Neural cell (in vitro differentiated cells): ENCODE measurements at regions not wholly inside any gene's neighbourhood (a gene's known extent, or its start where the extent isn't known, plus 50 kb on each side); places are given as distances from the start of the nearest gene placed in this dataset.

Source experiments
- H2AFZ ChIP-seq: fragments of 200-600, 300-800 bp; sonication (generic), shearing (Covaris generic); 2 replicates; pipeline ENCODE4 v1.6.0; 2014; ENCODE audit warnings: low read depth, mild to moderate bottlenecking, antibody characterized with exemption, low read length, moderate library complexity
- H3F3A ChIP-seq: fragments of 200-600 bp; shearing (Covaris generic); 2 replicates; pipeline ENCODE4 v1.6.1; 2016; ENCODE audit warnings: mild to moderate bottlenecking, moderate library complexity, mixed read lengths, antibody characterized with exemption, low read length; ENCODE audit not compliant: insufficient read depth, poor library complexity, severe bottlenecking
- H3K27ac ChIP-seq: fragments of 200-600, 300-800 bp; sonication (generic), shearing (Covaris generic); 2 replicates; pipeline ENCODE4 v1.5.1; 2014; ENCODE audit warnings: mild to moderate bottlenecking, low read length, moderate library complexity
- H3K27me3 ChIP-seq: fragments of 300-800, 200-600 bp; sonication (generic), shearing (Covaris generic); 2 replicates; pipeline ENCODE4 v1.6.0; 2014; ENCODE audit warnings: mild to moderate bottlenecking, low read depth, low read length, moderate library complexity; ENCODE audit not compliant: insufficient read depth
- H3K36me3 ChIP-seq: fragments of 300-800, 200-600 bp; sonication (generic), shearing (Covaris generic); 2 replicates; pipeline ENCODE4 v1.5.1; 2014; ENCODE audit warnings: mild to moderate bottlenecking, antibody characterized with exemption, low read length, moderate library complexity; ENCODE audit not compliant: insufficient read depth
- H3K4me2 ChIP-seq: fragments of 300-800, 200-600 bp; sonication (generic), shearing (Covaris generic); 2 replicates; pipeline ENCODE4 v1.6.0; 2014; ENCODE audit warnings: mild to moderate bottlenecking, low read length
- H3K4me3 ChIP-seq: fragments of 300-800, 200-600 bp; sonication (generic), shearing (Covaris generic); 2 replicates; pipeline ENCODE4 v1.5.1; 2014; ENCODE audit warnings: mild to moderate bottlenecking, low read length, moderate library complexity
- H3K79me2 ChIP-seq: fragments of 200-600 bp; shearing (Covaris generic); replicated peaks from 2 replicates; pipeline ENCODE4 v1.6.0; 2014; ENCODE audit warnings: mild to moderate bottlenecking, low read length, moderate library complexity; ENCODE audit not compliant: insufficient read depth
- H3K9ac ChIP-seq: fragments of 300-800, 200-600 bp; sonication (generic), shearing (Covaris generic); 2 replicates; pipeline ENCODE4 v1.6.1; 2016; ENCODE audit warnings: mild to moderate bottlenecking, low read length, mixed read lengths
- H3K9me2 ChIP-seq: fragments of 200-600 bp; shearing (Covaris generic); 2 replicates; pipeline ENCODE4 v1.6.1; 2016; ENCODE audit warnings: mild to moderate bottlenecking, low read length, mixed read lengths; ENCODE audit not compliant: insufficient read depth
- H3K9me3 ChIP-seq: fragments of 200-600, 300-800 bp; sonication (generic), shearing (Covaris generic); 2 replicates; pipeline ENCODE4 v1.6.1; 2016; ENCODE audit warnings: mild to moderate bottlenecking, mixed run types, low read length, moderate library complexity, mixed read lengths
- H4K20me1 ChIP-seq: fragments of 200-600 bp; shearing (Covaris generic); 2 replicates; pipeline ENCODE4 v1.6.1; 2016; ENCODE audit warnings: mild to moderate bottlenecking, mixed run types; ENCODE audit not compliant: insufficient read depth
- CTCF ChIP-seq: fragments of 450-650 bp; IDR thresholded peaks from 2 replicates; pipeline ENCODE4 v1.5.1; 2014; ENCODE audit warnings: antibody characterized with exemption, mild to moderate bottlenecking, moderate library complexity; ENCODE audit not compliant: poor library complexity, severe bottlenecking
- EP300 ChIP-seq: fragments of 450-650 bp; conservative IDR thresholded peaks from 2 replicates; pipeline ENCODE4 v1.6.1; 2014; ENCODE audit warnings: antibody characterized with exemption, mild to moderate bottlenecking, moderate library complexity; ENCODE audit not compliant: poor library complexity, severe bottlenecking
- EZH2 ChIP-seq: fragments of 200-600, 300-800 bp; shearing (Covaris generic), sonication (generic); IDR thresholded peaks from 2 replicates; pipeline ENCODE4 v1.6.1; 2014; ENCODE audit warnings: antibody characterized with exemption, low read length, borderline replicate concordance, mild to moderate bottlenecking; ENCODE audit not compliant: insufficient read depth, poor library complexity, severe bottlenecking
- MXI1 ChIP-seq: fragments of 450-650 bp; conservative IDR thresholded peaks from 2 replicates; pipeline ENCODE4 v1.6.1; 2014; ENCODE audit warnings: antibody characterized with exemption, mild to moderate bottlenecking; ENCODE audit not compliant: poor library complexity, severe bottlenecking
- POLR2AphosphoS5 ChIP-seq: IDR thresholded peaks from 2 replicates; pipeline ENCODE4 v1.6.1; 2012
- RAD21 ChIP-seq: fragments of 450-650 bp; conservative IDR thresholded peaks from 2 replicates; pipeline ENCODE4 v1.6.1; 2014; ENCODE audit warnings: antibody characterized with exemption, mild to moderate bottlenecking, moderate library complexity
- REST ChIP-seq: IDR thresholded peaks from 2 replicates; pipeline ENCODE4 v1.6.1; 2012; ENCODE audit warnings: borderline replicate concordance
- SMC3 ChIP-seq: fragments of 450-650 bp; conservative IDR thresholded peaks from 2 replicates; pipeline ENCODE4 v1.6.1; 2014; ENCODE audit warnings: antibody characterized with exemption, mild to moderate bottlenecking, moderate library complexity; ENCODE audit not compliant: poor library complexity
- TAF1 ChIP-seq: IDR thresholded peaks from 2 replicates; pipeline ENCODE4 v1.6.1; 2012; ENCODE audit warnings: low read depth

- Histone ChIP-seq H3K27me3 (no peaks in the 10 kb centered on the region), H3K9me3 (no peaks in the 10 kb centered on the region), H3F3A (no peaks in the 10 kb centered on the region), H4K20me1 (no peaks in the 10 kb centered on the region), H3K4me3 (no peak overlapping the region), H3K9me2 (no peaks in the 10 kb centered on the region), H3K9ac (no peak overlapping the region), H3K36me3 (no peaks in the 10 kb centered on the region), H3K79me2 (no peaks in the 10 kb centered on the region), H3K4me2 (no peak overlapping the region), H2AFZ (no peak overlapping the region), H3K27ac (no peak overlapping the region)
- no peak for TF ChIP-seq EP300
- TF ChIP-seq MXI1: no peak
- TF ChIP-seq CTCF: no peak
- TF ChIP-seq EZH2: no peak
- TF ChIP-seq POLR2AphosphoS5: no peak
Observed at GRCh38 chr18:39966275-39966674, 1988.8 kb upstream of the PIK3C3 start.

- Histone ChIP-seq H3K36me3 (no peaks in the 10 kb centered on the region), H3F3A (no peaks in the 10 kb centered on the region), H3K9me2 (no peaks in the 10 kb centered on the region), H3K27me3 (no peaks in the 10 kb centered on the region), H3K4me2 (no peak overlapping the region), H4K20me1 (no peaks in the 10 kb centered on the region), H3K4me3 (no peak overlapping the region), H3K27ac (no peak overlapping the region), H3K9me3 (no peaks in the 10 kb centered on the region), H3K79me2 (no peaks in the 10 kb centered on the region), H3K9ac (no peak overlapping the region), H2AFZ (no peak overlapping the region)
- TF ChIP-seq CTCF: no peak
- TF ChIP-seq EZH2: no peak
- TF ChIP-seq POLR2AphosphoS5: no peak
- TF ChIP-seq EP300: no peak
- no peak for TF ChIP-seq REST
- TF ChIP-seq MXI1: no peak
- no peak for TF ChIP-seq TAF1
- TF ChIP-seq RAD21: no peak
- TF ChIP-seq SMC3: no peak
Observed at GRCh38 chr18:39962546-39962945, 1992.5 kb upstream of the PIK3C3 start.
